NOMO-1 treated with dmso at 0.1 percent for 144 hours (cell line): ENCODE measurements at regions not wholly inside any gene's neighbourhood (a gene's known extent, or its start where the extent isn't known, plus 50 kb on each side); places are given as distances from the start of the nearest gene placed in this dataset.

Experiments
- DNase-seq: peaks from one replicate; lab custom pipeline; 2025; ENCODE audit not compliant: unreplicated experiment; lab: John Stamatoyannopoulos, UW

- DNase-seq, result no peak
These were observed 599.9 kb downstream of the SEMA5A start for GRCh38 chr5:8945972-8946371.

GRCh38 chr5:8949908-8950307, 596.0 kb downstream of the SEMA5A start:
- DNase-seq, result no peak

- no peak for DNase-seq
These were observed 593.7 kb downstream of the SEMA5A start for GRCh38 chr5:8952147-8952546.

GRCh38 chr5:8953016-8953415, 592.9 kb downstream of the SEMA5A start:
- DNase-seq, result no peak

- no peak for DNase-seq
These were observed 591.9 kb downstream of the SEMA5A start for GRCh38 chr5:8953911-8954438.

- DNase-seq, result no peak
These were observed 591.1 kb downstream of the SEMA5A start for GRCh38 chr5:8954801-8955200.

GRCh38 chr5:8956659-8957058, 589.2 kb downstream of the SEMA5A start:
- no peak for DNase-seq

- DNase-seq, result no peak
These were observed 587.3 kb downstream of the SEMA5A start for GRCh38 chr5:8958602-8959001.

GRCh38 chr5:8961219-8961618, 584.7 kb downstream of the SEMA5A start:
- DNase-seq, result no peak

GRCh38 chr5:8961956-8962355, 583.9 kb downstream of the SEMA5A start:
- DNase-seq, result no peak

GRCh38 chr5:8981016-8981415, 564.9 kb downstream of the SEMA5A start:
- DNase-seq, result no peak

GRCh38 chr5:8981496-8981895, 564.4 kb downstream of the SEMA5A start:
- no peak for DNase-seq

GRCh38 chr5:8984386-8984785, 561.5 kb downstream of the SEMA5A start:
- DNase-seq, result no peak
